Psoas muscle (tissue), 7 donors: ENCODE measurements at regions not wholly inside any gene's neighbourhood (a gene's known extent, or its start where the extent isn't known, plus 50 kb on each side); places are given as distances from the start of the nearest gene placed in this dataset.

Source experiments
- ATAC-seq, 4 donors: fragments of 200-7000 bp; cut with Tn5 transposase; one replicate each; pipeline ENCODE4 v1.9.1; 2020; ENCODE audit warnings: moderate library complexity in 3 of 4, mild to moderate bottlenecking in 2 of 4
- DNase-seq, 2 donors: peaks; one replicate each; pipeline ENCODE4 v3.0.0-alpha.2; 2020
- H3K27ac ChIP-seq: fragments of 200-600 bp; one replicate; pipeline ENCODE4 v1.8.0; 2022
- H3K27me3 ChIP-seq, 3 donors: fragments of 200-600 bp in 1 of 3; one replicate each; pipeline versions ENCODE4 v1.6.1 to v1.8.0; 2013 to 2022; ENCODE audit warnings: low read length in 2 of 3, mild to moderate bottlenecking in 2 of 3, moderate library complexity in 1 of 3; ENCODE audit not compliant: insufficient read depth in 3 of 3
- H3K36me3 ChIP-seq, 2 donors: fragments of 200-600 bp in 1 of 2; one replicate each; pipeline versions ENCODE4 v1.6.1 to v1.8.0; 2013 to 2022; ENCODE audit warnings: low read depth in 1 of 2, mild to moderate bottlenecking in 1 of 2, moderate library complexity in 1 of 2; ENCODE audit not compliant: insufficient read depth in 1 of 2
- H3K4me1 ChIP-seq: fragments of 200-600 bp; one replicate; pipeline ENCODE4 v1.8.0; 2022
- H3K4me3 ChIP-seq: fragments of 200-600 bp; one replicate; pipeline ENCODE4 v1.8.0; 2022; ENCODE audit warnings: mild to moderate bottlenecking
- H3K9me3 ChIP-seq: fragments of 200-600 bp; one replicate; pipeline ENCODE4 v1.8.0; 2022
- CTCF ChIP-seq: fragments of 200-600 bp; IDR thresholded peaks from one replicate; pipeline ENCODE4 v1.8.0; 2022; ENCODE audit warnings: antibody characterized with exemption
- WGBS, 3 donors: extraction: QIAGEN DNeasy Blood & Tissue Kit; methylation state at CpG; one replicate each; pipeline versions ENCODE4 v1.1.6 to v1.1.7; 2013; 5-methylcytosine and 5-hydroxymethylcytosine counted together
- intact Hi-C, 2 donors: fragments of 100-400 bp; cut with DNase I; formaldehyde crosslinking; loops; one replicate each; pipeline versions ENCODE4 v1.11.0 to v1.14.2; 2022
- donor health status: healthy with polysubstance abuse.
- donor health status: DM: no; HTN: no; CAD: no; lungs with moderate emphysema.
- donor health status: Bipolar disorder and iron deficiency.
- donor health status: healthy.
- donor health status: DM: yes; HTN: yes; CAD: no.
- donor health status: DM: no; HTN: no; CAD: no.
- donor health status: DM: yes; HTN: yes; CAD: no.

GRCh38 chr18:54020966-54021365 is 203.5 kb downstream of the MBD2 start:
- ATAC-seq (no peak), DNase-seq (no peak)
- Histone ChIP-seq H3K27ac (no peak overlapping the region), H3K27me3 (no peaks in the 10 kb centered on the region), H3K4me1 (no peaks in the 10 kb centered on the region), H3K4me3 (no peak overlapping the region), H3K36me3 (no peaks in the 10 kb centered on the region), H3K9me3 (no peaks in the 10 kb centered on the region)
- intact Hi-C loops, result no loop called here
- TF ChIP-seq CTCF, result no peak

- intact Hi-C loops, result no loop called here
- no peak for TF ChIP-seq CTCF
Observed at GRCh38 chr18:54020156-54020745, 204.2 kb downstream of the MBD2 start.

GRCh38 chr18:54019641-54020040 is 204.8 kb downstream of the MBD2 start:
- no peak overlapping the region for H3K4me3 ChIP-seq
- no peak overlapping the region for H3K27ac ChIP-seq
- TF ChIP-seq CTCF, result no peak
- 56 to 64% (median 61%) methylated on average over 3 of the region's 3 CpGs for WGBS, 3 donors
- H3K9me3 ChIP-seq, result no peaks in the 10 kb centered on the region
- DNase-seq, result no peak
- no peaks in the 10 kb centered on the region for H3K4me1 ChIP-seq
- intact Hi-C loops, result no loop called here
- no peak for ATAC-seq
- no peaks in the 10 kb centered on the region for H3K36me3 ChIP-seq
- no peaks in the 10 kb centered on the region for H3K27me3 ChIP-seq

More at GRCh38 chr18:54020156-54020745, 204.2 kb downstream of the MBD2 start:
- ATAC-seq (no peak), DNase-seq (no peak)
- Histone ChIP-seq H3K27ac (no peak overlapping the region), H3K4me3 (no peak overlapping the region), H3K27me3 (no peaks in the 10 kb centered on the region), H3K9me3 (no peaks in the 10 kb centered on the region), H3K4me1 (no peaks in the 10 kb centered on the region), H3K36me3 (no peaks in the 10 kb centered on the region)
- 72 to 83% (median 74%) methylated on average over 6 of the region's 6 CpGs for WGBS, 3 donors

GRCh38 chr18:54013452-54013851 is 211.0 kb downstream of the MBD2 start:
- Histone ChIP-seq H3K27ac (no peak overlapping the region), H3K9me3 (no peaks in the 10 kb centered on the region), H3K27me3 (no peaks in the 10 kb centered on the region), H3K4me3 (no peak overlapping the region), H3K36me3 (no peaks in the 10 kb centered on the region), H3K4me1 (no peaks in the 10 kb centered on the region)
- WGBS, 3 donors, result 83 to 93% (median 88%) methylated on average over 5 of the region's 5 CpGs
- ATAC-seq (no peak), DNase-seq (no peak)
- no peak for TF ChIP-seq CTCF
- intact Hi-C loops, result no loop called here

GRCh38 chr18:54004828-54005227 is 219.6 kb downstream of the MBD2 start:
- no peak for ATAC-seq
- no peak overlapping the region for H3K27ac ChIP-seq
- H3K4me3 ChIP-seq, result no peak overlapping the region
- no peaks in the 10 kb centered on the region for H3K27me3 ChIP-seq
- intact Hi-C loops, result no loop called here
- TF ChIP-seq CTCF, result no peak
- no peaks in the 10 kb centered on the region for H3K9me3 ChIP-seq
- DNase-seq, result no peak
- 62 to 68% (median 63%) methylated on average over 4 of the region's 4 CpGs for WGBS, 3 donors
- no peaks in the 10 kb centered on the region for H3K4me1 ChIP-seq
- no peaks in the 10 kb centered on the region for H3K36me3 ChIP-seq
